GM12891 (cell line): ENCODE measurements at regions not wholly inside any gene's neighbourhood (a gene's known extent, or its start where the extent isn't known, plus 50 kb on each side); places are given as distances from the start of the nearest gene placed in this dataset.

Source experiments
- DNase-seq: peaks from one replicate; pipeline ENCODE4 v3.0.0; 2011; ENCODE audit warnings: low spot score; ENCODE audit not compliant: insufficient read length
- FAIRE-seq: peaks from 2 replicates; lab custom pipeline; 2011; peaks lifted over from hg19 to GRCh38; lab: Jason Lieb, UNC
- PAX5 ChIP-seq: IDR thresholded peaks from 2 replicates; pipeline ENCODE4 v1.6.1; 2011; ENCODE audit warnings: low read length, moderate library complexity, mild to moderate bottlenecking; ENCODE audit not compliant: insufficient read depth, severe bottlenecking
- POLR2A ChIP-seq: IDR thresholded peaks from 2 replicates; pipeline ENCODE4 v1.6.1; 2011; ENCODE audit warnings: low read depth, low read length, control low read depth
- POLR2AphosphoS5 ChIP-seq: IDR thresholded peaks from 2 replicates; pipeline ENCODE4 v1.6.1; 2011; ENCODE audit warnings: low read depth, low read length, control low read depth
- POU2F2 ChIP-seq: IDR thresholded peaks from 2 replicates; pipeline ENCODE4 v1.6.1; 2011; ENCODE audit warnings: low read depth, mild to moderate bottlenecking, control low read depth, low read length, moderate library complexity
- SPI1 ChIP-seq: IDR thresholded peaks from 2 replicates; pipeline ENCODE4 v1.6.1; 2011; ENCODE audit warnings: low read depth, low read length, control low read depth
- TAF1 ChIP-seq: IDR thresholded peaks from 2 replicates; pipeline ENCODE4 v1.6.1; 2011; ENCODE audit warnings: low read depth, low read length, control low read depth

- no peak for TF ChIP-seq POLR2AphosphoS5
- TF ChIP-seq POU2F2, result no peak
- TF ChIP-seq SPI1, result no peak
- TF ChIP-seq TAF1, result no peak
- TF ChIP-seq PAX5, result no peak
- no peak for TF ChIP-seq POLR2A
- DNase-seq (no peak), FAIRE-seq (no peak)
These were observed 178.4 kb downstream of the ARRDC4 start for GRCh38 chr15:98138910-98139309.

- FAIRE-seq, result no peak
- TF ChIP-seq POLR2A (no peak), POU2F2 (no peak), POLR2AphosphoS5 (no peak), TAF1 (no peak), SPI1 (no peak), PAX5 (no peak)
- DNase-seq, result no peak
These were observed 178.8 kb downstream of the ARRDC4 start for GRCh38 chr15:98139337-98139736.

GRCh38 chr15:98142572-98142971 lies 182.1 kb downstream of the ARRDC4 start:
- FAIRE-seq, result no peak
- DNase-seq, result no peak
- TF ChIP-seq POLR2A (no peak), SPI1 (no peak), POLR2AphosphoS5 (no peak), TAF1 (no peak), POU2F2 (no peak), PAX5 (no peak)

GRCh38 chr15:98143116-98143515 lies 182.6 kb downstream of the ARRDC4 start:
- FAIRE-seq (no peak), DNase-seq (no peak)
- TF ChIP-seq TAF1, result no peak
- TF ChIP-seq POLR2AphosphoS5, result no peak
- no peak for TF ChIP-seq POLR2A
- TF ChIP-seq PAX5, result no peak
- no peak for TF ChIP-seq SPI1
- no peak for TF ChIP-seq POU2F2

GRCh38 chr15:98144388-98144787 lies 183.9 kb downstream of the ARRDC4 start:
- TF ChIP-seq POU2F2 (no peak), POLR2AphosphoS5 (no peak), PAX5 (no peak), POLR2A (no peak), SPI1 (no peak), TAF1 (no peak)
- FAIRE-seq (no peak), DNase-seq (no peak)

GRCh38 chr15:98146031-98146820 lies 185.7 kb downstream of the ARRDC4 start:
- no peak for FAIRE-seq
- TF ChIP-seq POLR2AphosphoS5 (no peak), POU2F2 (no peak), POLR2A (no peak)

GRCh38 chr15:98147415-98147814 lies 186.9 kb downstream of the ARRDC4 start:
- FAIRE-seq (no peak), DNase-seq (no peak)
- no peak for TF ChIP-seq SPI1

More at GRCh38 chr15:98146031-98146820, 185.7 kb downstream of the ARRDC4 start:
- DNase-seq, result no peak

- no peak for DNase-seq
- no peak for FAIRE-seq
- TF ChIP-seq TAF1 (no peak), PAX5 (no peak), POU2F2 (no peak), SPI1 (no peak), POLR2A (no peak), POLR2AphosphoS5 (no peak)
These were observed 189.6 kb downstream of the ARRDC4 start for GRCh38 chr15:98150084-98150483.

GRCh38 chr15:98150536-98150935 lies 190.0 kb downstream of the ARRDC4 start:
- DNase-seq (no peak), FAIRE-seq (no peak)

GRCh38 chr15:98151096-98151495 lies 190.6 kb downstream of the ARRDC4 start:
- FAIRE-seq (no peak), DNase-seq (no peak)
- TF ChIP-seq PAX5 (no peak), TAF1 (no peak), POU2F2 (no peak), POLR2A (no peak), POLR2AphosphoS5 (no peak), SPI1 (no peak)

More at GRCh38 chr15:98150536-98150935, 190.0 kb downstream of the ARRDC4 start:
- no peak for TF ChIP-seq TAF1
- no peak for TF ChIP-seq POLR2A
- no peak for TF ChIP-seq SPI1
- no peak for TF ChIP-seq PAX5
- TF ChIP-seq POU2F2, result no peak
- no peak for TF ChIP-seq POLR2AphosphoS5
